Tibial artery (tissue), 4 donors: ENCODE measurements at regions not wholly inside any gene's neighbourhood (a gene's known extent, or its start where the extent isn't known, plus 50 kb on each side); places are given as distances from the start of the nearest gene placed in this dataset.

Experiments used
- DNase-seq, 2 donors: peaks; one replicate each; pipeline ENCODE4 v3.0.0-alpha.2; 2019
- H3K27ac ChIP-seq, 2 donors: fragments of 200-600 bp; sonication (generic) in 1 of 2; 1 replicate in 1 of 2; 2 replicates in 1 of 2; pipeline ENCODE4 v1.5.1; 2018 to 2019; ENCODE audit warnings: mild to moderate bottlenecking in 1 of 2
- H3K27me3 ChIP-seq, 2 donors: fragments of 200-600 bp; sonication (generic) in 1 of 2; one replicate each; pipeline versions ENCODE4 v1.5.1 to v1.6.0; 2016 to 2019
- H3K36me3 ChIP-seq, 3 donors: fragments of 200-600 bp; sonication (generic) in 2 of 3; one replicate each; pipeline ENCODE4 v1.5.1; 2016 to 2019; ENCODE audit warnings: mild to moderate bottlenecking in 2 of 3
- H3K4me1 ChIP-seq, 4 donors: fragments of 200-600 bp; sonication (generic) in 2 of 4; 1 replicate in 3 of 4; 2 replicates in 1 of 4; pipeline ENCODE4 v1.5.1; 2016 to 2019
- H3K4me3 ChIP-seq, 2 donors: fragments of 200-600 bp; sonication (generic) in 1 of 2; 1 replicate in 1 of 2; 2 replicates in 1 of 2; pipeline ENCODE4 v1.5.1; 2018 to 2019; ENCODE audit warnings: mild to moderate bottlenecking in 2 of 2
- H3K9me3 ChIP-seq, 3 donors: fragments of 200-600 bp; sonication (generic) in 1 of 3; one replicate each; pipeline ENCODE4 v1.5.1; 2016 to 2019
- CTCF ChIP-seq, 2 experiments: fragments of 200-600 bp in 1 of 2; fragments of 450-650 bp in 1 of 2; IDR thresholded peaks; one replicate each; pipeline ENCODE4 v1.5.1; 2017 to 2019; ENCODE audit warnings: antibody characterized with exemption in 2 of 2, mild to moderate bottlenecking in 1 of 2, moderate library complexity in 1 of 2
- intact Hi-C: fragments of 100-400 bp; cut with DNase I; formaldehyde crosslinking; loops from one replicate; pipeline ENCODE4 v1.15.0; 2023; ENCODE audit warnings: low total_unique reads

GRCh38 chr3:94256888-94257813, 194.3 kb downstream of the NSUN3 start:
- TF ChIP-seq CTCF (IDR thresholded peaks at IDR 0.05): no peak
- intact Hi-C loops: no loop called here
- DNase-seq: no peak

GRCh38 chr3:94258851-94259250, 196.0 kb downstream of the NSUN3 start:
- intact Hi-C loops: no loop called here
- no peak for TF ChIP-seq CTCF (IDR thresholded peaks at IDR 0.05)

More at GRCh38 chr3:94256888-94257813, 194.3 kb downstream of the NSUN3 start:
- Histone ChIP-seq H3K4me3 (no peak overlapping the region), H3K9me3 (no peaks in the 10 kb centered on the region), H3K27ac (no peak overlapping the region), H3K36me3 (no peaks in the 10 kb centered on the region), H3K4me1 (no peaks in the 10 kb centered on the region), H3K27me3 (no peaks in the 10 kb centered on the region)

GRCh38 chr3:94259291-94259690, 196.4 kb downstream of the NSUN3 start:
- H3K9me3 ChIP-seq: no peaks in the 10 kb centered on the region
- H3K4me1 ChIP-seq: no peaks in the 10 kb centered on the region
- intact Hi-C loops: no loop called here
- no peaks in the 10 kb centered on the region for H3K27me3 ChIP-seq
- DNase-seq: no peak
- no peaks in the 10 kb centered on the region for H3K36me3 ChIP-seq
- no peak overlapping the region for H3K27ac ChIP-seq
- TF ChIP-seq CTCF (IDR thresholded peaks at IDR 0.05): no peak
- H3K4me3 ChIP-seq: no peak overlapping the region

More at GRCh38 chr3:94258851-94259250, 196.0 kb downstream of the NSUN3 start:
- no peak overlapping the region for H3K27ac ChIP-seq
- H3K9me3 ChIP-seq: no peaks in the 10 kb centered on the region
- no peak overlapping the region for H3K4me3 ChIP-seq
- no peak for DNase-seq
- H3K4me1 ChIP-seq: no peaks in the 10 kb centered on the region
- no peaks in the 10 kb centered on the region for H3K27me3 ChIP-seq
- no peaks in the 10 kb centered on the region for H3K36me3 ChIP-seq

GRCh38 chr3:94269763-94270162, 206.9 kb downstream of the NSUN3 start:
- Histone ChIP-seq H3K27ac (no peak overlapping the region), H3K4me3 (no peak overlapping the region), H3K9me3 (no peaks in the 10 kb centered on the region), H3K27me3 (no peaks in the 10 kb centered on the region), H3K36me3 (no peaks in the 10 kb centered on the region), H3K4me1 (no peaks in the 10 kb centered on the region)
- intact Hi-C loops: no loop called here
- DNase-seq: no peak
- no peak for TF ChIP-seq CTCF (IDR thresholded peaks at IDR 0.05)

- intact Hi-C loops: no loop called here
- H3K4me1 ChIP-seq: no peaks in the 10 kb centered on the region
- TF ChIP-seq CTCF (IDR thresholded peaks at IDR 0.05): no peak
- H3K27ac ChIP-seq: no peak overlapping the region
- no peak overlapping the region for H3K4me3 ChIP-seq
- no peaks in the 10 kb centered on the region for H3K36me3 ChIP-seq
- H3K27me3 ChIP-seq: no peaks in the 10 kb centered on the region
- DNase-seq: no peak
- H3K9me3 ChIP-seq: no peaks in the 10 kb centered on the region
These were observed 209.2 kb downstream of the NSUN3 start for GRCh38 chr3:94272016-94272415.
